HG03571 (cell line): ENCODE measurements at regions not wholly inside any gene's neighbourhood (a gene's known extent, or its start where the extent isn't known, plus 50 kb on each side); places are given as distances from the start of the nearest gene placed in this dataset.
"Not testable (repeated sequence)": the region's sequence is repeated elsewhere in the genome, so short reads cannot be mapped to it uniquely, and the experiment has no call there.

Source experiments
- ATAC-seq: cut with Tn5 transposase; IDR thresholded peaks from one replicate; pipeline ENCODE4 v1.9.1; 2021; ENCODE audit not compliant: unreplicated experiment

- ATAC-seq = no peak
Measured at GRCh38 chr4:12492730-12493393, 991.3 kb downstream of the RAB28 start.

- no peak for ATAC-seq
Measured at GRCh38 chr4:12488672-12489071, 995.5 kb downstream of the RAB28 start.

DNA sequence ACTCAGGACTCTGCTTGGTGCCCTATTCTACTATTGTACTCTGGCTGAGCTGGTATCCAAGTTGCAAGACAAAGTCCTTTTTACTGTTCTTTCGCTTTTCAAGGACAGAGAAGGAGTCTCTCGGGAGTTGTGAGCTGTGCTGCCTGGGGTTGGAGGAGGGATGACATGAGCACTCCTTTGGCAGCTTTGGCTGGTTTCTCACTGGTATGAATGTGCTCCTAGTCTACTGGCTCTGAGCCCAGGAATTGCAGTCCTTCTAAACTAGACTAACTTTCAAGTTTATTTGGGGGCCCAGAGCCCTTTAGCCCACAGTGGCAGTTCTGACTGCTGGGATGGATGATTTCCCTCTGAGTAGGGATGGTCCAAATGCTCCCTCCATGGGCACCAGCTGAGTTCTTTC is 997.1 kb downstream of the RAB28 start:
- ATAC-seq = no peak

GRCh38 chr4:12472087-12472486 is 1012.1 kb downstream of the RAB28 start:
- ATAC-seq = no peak

DNA sequence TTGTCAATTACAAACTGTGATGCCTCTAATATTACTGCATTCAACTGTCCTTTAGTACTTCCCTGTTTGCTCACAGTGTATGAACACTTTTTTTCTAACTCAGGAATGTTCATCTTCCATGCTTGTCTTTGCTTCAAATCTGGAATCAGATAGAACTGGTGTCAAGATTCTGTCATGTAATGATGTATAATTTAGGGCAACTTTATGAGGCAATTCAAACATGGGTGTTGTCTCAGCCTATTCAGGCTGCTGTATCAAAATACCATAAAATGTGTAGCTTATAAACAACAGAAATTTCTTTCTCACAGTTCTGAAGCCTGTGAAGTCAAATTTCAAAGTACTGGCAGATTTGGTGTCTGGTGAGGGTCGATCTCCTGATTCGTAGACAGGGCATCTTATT is 1012.9 kb downstream of the RAB28 start:
- ATAC-seq = no peak

- ATAC-seq = not testable (repeated sequence)
Measured at GRCh38 chr4:12461576-12461975, 1022.6 kb downstream of the RAB28 start.

- no peak for ATAC-seq
Measured at GRCh38 chr4:12459126-12459525, 1025.0 kb downstream of the RAB28 start.

GRCh38 chr4:12458621-12459020 is 1025.5 kb downstream of the RAB28 start:
- ATAC-seq = no peak

GRCh38 chr4:12452291-12452690 is 1023.6 kb upstream of the HS3ST1 start:
- ATAC-seq = no peak

GRCh38 chr4:12447451-12447850 is 1018.8 kb upstream of the HS3ST1 start:
- no peak for ATAC-seq

GRCh38 chr4:12446657-12447185 is 1018.0 kb upstream of the HS3ST1 start:
- ATAC-seq = no peak

- ATAC-seq = no peak
Measured at GRCh38 chr4:12446256-12446655, 1017.6 kb upstream of the HS3ST1 start.

DNA sequence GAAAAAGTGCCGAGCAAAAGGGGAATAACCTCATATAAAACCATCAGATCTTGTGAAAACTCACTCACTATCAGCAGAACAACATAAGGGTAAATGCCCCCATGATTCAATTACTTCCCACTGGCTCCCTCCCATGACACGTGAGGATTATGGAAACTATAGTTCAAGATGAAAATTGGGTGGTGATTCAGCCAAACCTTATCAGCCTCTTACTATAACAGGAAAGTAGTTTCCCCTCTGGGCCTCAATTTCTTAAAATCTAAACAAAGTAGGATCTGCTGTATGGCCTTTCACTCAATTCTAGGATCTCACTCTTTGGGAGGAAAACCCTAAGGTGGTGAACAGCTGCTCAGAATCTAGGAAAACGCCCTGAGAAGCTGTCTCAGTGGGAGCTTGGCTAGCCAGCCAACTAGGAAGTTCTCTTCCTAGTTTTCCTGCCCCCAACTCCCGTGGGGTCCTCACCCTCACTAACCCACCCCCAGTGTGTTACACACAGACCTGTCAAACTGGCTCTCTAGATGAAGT is 1017.1 kb upstream of the HS3ST1 start:
- no peak for ATAC-seq

DNA sequence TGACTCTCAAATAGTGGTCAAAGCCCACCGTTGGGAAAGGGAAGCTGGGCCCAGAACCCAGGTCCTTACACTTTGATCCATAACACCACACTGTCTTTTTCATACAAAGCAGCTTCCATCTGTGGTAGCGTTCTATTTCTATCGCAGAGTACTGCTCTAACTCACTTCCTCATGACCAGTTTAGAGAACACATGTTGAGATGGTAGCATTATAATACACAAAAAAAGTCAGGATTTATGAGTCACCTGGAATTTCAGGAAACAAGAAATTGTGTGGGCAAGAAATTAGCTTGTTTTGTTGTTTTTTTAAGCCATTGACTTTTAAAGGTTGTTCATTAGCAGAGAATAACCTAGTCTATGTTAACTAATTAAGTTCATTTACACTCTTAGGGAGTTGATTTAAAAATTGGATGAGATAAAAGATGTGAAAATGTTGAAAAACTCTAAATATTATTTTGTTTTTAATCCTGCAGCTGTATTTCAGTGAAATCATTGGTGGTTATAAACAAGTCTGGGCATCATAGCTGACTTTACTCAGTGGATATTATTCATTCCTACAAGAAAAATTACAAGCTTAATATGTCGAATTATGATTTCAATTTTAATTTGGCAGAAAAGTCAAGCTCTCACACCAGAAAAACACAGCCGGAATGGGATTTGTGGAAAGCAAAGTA is 1011.1 kb upstream of the HS3ST1 start:
- ATAC-seq = no peak

DNA sequence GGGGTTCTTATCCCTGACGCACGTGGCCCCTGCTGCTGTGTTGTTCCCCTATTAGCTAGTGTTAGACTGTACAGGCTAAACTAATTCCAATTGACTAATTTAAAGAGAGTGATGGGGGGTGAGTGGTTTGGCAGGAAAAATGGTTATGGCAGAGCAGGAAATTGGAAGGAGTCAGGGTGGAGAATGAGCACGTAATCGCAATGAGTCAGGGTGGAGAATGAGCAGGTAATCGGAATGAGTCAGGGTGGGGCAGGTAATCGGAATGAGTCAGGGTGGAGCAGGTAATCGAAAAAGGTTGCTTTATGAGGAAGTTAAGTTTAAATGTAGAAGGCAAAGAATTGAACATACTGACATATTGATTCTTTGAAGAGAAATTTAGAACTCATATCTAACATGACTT is 1002.6 kb upstream of the HS3ST1 start:
- not testable (repeated sequence) for ATAC-seq

GRCh38 chr4:12421364-12421763 is 992.7 kb upstream of the HS3ST1 start:
- ATAC-seq = no peak

DNA sequence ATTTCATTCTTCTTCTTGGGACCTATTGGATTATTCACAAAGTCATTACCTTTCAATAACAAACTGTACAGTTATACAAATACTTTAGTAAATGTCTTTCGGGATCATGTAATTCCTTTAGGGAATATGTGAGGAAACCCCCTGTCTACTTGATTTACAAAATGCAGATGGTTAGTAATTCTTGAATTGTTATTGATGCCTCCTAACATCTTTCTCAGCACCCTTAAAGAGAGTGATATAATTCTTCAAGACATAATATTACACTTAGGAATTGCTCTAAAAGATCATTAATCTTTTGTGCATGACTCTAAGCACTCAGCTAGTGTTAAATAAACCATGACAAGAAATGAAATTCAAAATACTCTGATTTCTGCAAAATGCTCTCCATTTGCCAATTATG is 988.1 kb upstream of the HS3ST1 start:
- no peak for ATAC-seq

DNA sequence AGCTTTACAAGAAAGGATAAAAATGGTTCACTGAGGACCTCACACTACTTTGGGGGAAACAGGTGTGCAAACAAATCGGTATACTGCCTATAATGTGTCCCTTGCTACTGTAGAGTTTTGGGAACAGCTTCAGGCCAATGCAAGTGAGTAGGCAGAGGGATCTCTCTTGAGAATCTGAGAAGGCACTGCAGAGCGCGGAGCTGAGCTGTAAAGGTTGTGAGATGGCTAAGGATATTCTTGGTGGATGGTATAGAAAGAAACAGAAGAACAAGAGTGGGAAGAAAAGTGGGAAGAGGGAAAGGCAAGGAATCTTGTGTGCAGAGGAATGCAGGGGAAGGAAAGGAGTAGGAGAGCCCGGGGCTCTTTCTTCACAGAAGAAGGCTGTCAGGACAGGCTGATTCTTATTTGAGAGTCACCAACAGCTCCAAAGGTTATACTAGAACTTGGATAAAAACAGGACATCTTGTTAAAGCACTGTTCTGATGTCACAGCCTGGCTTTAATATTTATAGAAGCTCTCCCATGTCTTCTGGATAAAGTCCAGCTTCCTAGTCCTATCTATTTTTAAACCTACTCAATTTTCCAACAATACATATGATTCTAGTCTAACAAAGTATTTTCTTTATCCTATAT is 985.6 kb upstream of the HS3ST1 start:
- no peak for ATAC-seq

DNA sequence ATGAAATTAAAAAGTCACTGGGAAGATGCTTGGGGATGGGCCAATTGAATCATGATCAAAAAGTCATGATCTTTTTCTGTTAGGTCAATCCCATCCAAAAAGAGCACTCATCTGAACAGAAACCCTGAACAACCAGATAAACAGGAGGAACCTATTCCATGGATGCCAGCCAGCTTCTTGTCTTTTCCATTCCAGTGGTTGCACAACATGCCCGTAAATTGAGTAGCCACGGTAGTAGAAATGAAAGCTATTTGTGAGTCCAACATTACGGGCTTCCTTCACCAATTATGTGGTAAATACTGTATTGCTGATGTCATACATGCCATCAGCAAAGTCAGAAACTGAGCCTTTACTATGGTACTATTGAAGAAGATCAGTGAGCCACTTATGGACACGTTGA is 982.4 kb upstream of the HS3ST1 start:
- ATAC-seq = no peak

DNA sequence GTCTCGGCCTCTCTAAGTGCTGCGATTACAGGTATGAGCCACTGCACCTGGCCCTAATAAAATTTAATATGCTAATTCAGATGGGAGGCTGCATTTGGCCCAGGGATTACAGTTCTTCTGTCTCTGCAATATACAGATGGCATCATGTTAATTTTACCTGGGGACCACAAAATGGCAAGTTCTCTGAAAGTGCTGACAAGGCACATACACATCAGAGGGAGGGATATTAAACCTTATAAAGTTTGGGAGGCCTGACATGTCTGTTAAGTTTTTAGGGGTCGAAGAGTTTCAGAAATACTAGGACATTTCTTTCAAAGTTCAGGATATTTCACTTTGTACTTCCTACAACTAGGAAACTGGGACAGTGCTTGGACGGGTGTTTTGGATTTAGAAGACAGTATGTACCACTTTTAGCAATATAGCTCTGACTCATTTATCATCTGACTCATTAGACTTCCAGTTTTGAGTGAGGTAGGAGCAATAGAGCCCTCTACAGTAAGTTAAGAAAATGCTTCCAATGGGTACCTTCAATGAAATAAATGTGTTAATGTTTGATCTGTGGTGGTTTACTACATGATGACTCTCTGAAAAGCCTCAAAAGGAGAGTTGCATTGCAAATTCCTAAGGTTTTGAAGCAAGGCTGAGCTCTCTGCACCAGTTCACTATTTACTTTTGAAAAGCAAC is 981.0 kb upstream of the HS3ST1 start:
- no peak for ATAC-seq

DNA sequence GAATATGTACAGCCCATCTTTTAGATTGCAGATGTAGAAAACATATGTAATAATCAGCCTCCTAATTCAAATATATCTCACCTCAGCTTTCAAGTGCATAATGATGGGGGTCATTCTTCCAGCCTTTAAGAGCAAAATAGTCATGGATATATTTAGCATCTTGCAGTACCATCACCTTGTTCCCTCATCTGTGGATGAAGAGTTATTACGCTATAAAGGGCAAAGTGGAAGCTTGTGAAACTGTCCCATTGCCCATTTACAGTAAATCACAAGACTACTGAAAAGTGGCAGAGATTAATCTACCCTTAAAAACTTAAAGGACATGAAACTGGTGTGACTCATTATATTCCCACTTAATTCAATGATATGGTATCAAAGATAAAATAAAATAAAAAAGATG is 979.7 kb upstream of the HS3ST1 start:
- no peak for ATAC-seq
